ENCODE measurements at regions not wholly inside any gene's neighbourhood (a gene's known extent, or its start where the extent isn't known, plus 50 kb on each side); places are given as distances from the start of the nearest gene placed in this dataset.

GRCh38 chr6:14222956-14223355, 105.4 kb downstream of the CD83 start:
- TF ChIP-seq, protein P1, sequence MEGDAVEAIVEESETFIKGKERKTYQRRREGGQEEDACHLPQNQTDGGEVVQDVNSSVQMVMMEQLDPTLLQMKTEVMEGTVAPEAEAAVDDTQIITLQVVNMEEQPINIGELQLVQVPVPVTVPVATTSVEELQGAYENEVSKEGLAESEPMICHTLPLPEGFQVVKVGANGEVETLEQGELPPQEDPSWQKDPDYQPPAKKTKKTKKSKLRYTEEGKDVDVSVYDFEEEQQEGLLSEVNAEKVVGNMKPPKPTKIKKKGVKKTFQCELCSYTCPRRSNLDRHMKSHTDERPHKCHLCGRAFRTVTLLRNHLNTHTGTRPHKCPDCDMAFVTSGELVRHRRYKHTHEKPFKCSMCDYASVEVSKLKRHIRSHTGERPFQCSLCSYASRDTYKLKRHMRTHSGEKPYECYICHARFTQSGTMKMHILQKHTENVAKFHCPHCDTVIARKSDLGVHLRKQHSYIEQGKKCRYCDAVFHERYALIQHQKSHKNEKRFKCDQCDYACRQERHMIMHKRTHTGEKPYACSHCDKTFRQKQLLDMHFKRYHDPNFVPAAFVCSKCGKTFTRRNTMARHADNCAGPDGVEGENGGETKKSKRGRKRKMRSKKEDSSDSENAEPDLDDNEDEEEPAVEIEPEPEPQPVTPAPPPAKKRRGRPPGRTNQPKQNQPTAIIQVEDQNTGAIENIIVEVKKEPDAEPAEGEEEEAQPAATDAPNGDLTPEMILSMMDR (IDR thresholded peaks at IDR 0.05; ENCODE audit: low read depth, low read length): no peak
- no peak for DNase-seq (ENCODE audit: low read depth, low spot score)
- in situ Hi-C loops (cut with HindIII; ENCODE audit: low sequenced_read_pairs): no loop called here
- no peak overlapping the region for H3K4me3 ChIP-seq (ENCODE audit: low read depth, low read length)

- TF ChIP-seq, protein P1 (IDR thresholded peaks at IDR 0.05; ENCODE audit: low read depth, low read length): no peak
- no peak overlapping the region for H3K4me3 ChIP-seq (ENCODE audit: low read depth, low read length)
- in situ Hi-C loops (cut with HindIII; ENCODE audit: low sequenced_read_pairs): no loop called here
- DNase-seq (ENCODE audit: low read depth, low spot score): no peak
These were observed 107.0 kb downstream of the CD83 start for GRCh38 chr6:14224359-14225103.

GRCh38 chr6:14226051-14226660, 108.6 kb downstream of the CD83 start:
- H3K4me3 ChIP-seq (ENCODE audit: low read depth, low read length): no peak overlapping the region
- TF ChIP-seq, protein P1 (IDR thresholded peaks at IDR 0.05; ENCODE audit: low read depth, low read length): no peak
- in situ Hi-C loops (cut with HindIII; ENCODE audit: low sequenced_read_pairs): no loop called here
- no peak for DNase-seq (ENCODE audit: low read depth, low spot score)

- no peak overlapping the region for H3K4me3 ChIP-seq (ENCODE audit: low read depth, low read length)
- in situ Hi-C loops (cut with HindIII; ENCODE audit: low sequenced_read_pairs): no loop called here
- TF ChIP-seq, protein P1 (IDR thresholded peaks at IDR 0.05; ENCODE audit: low read depth, low read length): no peak
- peak; percentile 13 for DNase-seq (ENCODE audit: low read depth, low spot score)
These were observed 111.0 kb downstream of the CD83 start for GRCh38 chr6:14228571-14228970.

GRCh38 chr6:14231071-14231483, 113.5 kb downstream of the CD83 start:
- TF ChIP-seq, protein P1 (IDR thresholded peaks at IDR 0.05; ENCODE audit: low read depth, low read length): no peak
- in situ Hi-C loops (cut with HindIII; ENCODE audit: low sequenced_read_pairs): no loop called here
- no peak overlapping the region for H3K4me3 ChIP-seq (ENCODE audit: low read depth, low read length)
- DNase-seq (ENCODE audit: low read depth, low spot score): no peak

DNA sequence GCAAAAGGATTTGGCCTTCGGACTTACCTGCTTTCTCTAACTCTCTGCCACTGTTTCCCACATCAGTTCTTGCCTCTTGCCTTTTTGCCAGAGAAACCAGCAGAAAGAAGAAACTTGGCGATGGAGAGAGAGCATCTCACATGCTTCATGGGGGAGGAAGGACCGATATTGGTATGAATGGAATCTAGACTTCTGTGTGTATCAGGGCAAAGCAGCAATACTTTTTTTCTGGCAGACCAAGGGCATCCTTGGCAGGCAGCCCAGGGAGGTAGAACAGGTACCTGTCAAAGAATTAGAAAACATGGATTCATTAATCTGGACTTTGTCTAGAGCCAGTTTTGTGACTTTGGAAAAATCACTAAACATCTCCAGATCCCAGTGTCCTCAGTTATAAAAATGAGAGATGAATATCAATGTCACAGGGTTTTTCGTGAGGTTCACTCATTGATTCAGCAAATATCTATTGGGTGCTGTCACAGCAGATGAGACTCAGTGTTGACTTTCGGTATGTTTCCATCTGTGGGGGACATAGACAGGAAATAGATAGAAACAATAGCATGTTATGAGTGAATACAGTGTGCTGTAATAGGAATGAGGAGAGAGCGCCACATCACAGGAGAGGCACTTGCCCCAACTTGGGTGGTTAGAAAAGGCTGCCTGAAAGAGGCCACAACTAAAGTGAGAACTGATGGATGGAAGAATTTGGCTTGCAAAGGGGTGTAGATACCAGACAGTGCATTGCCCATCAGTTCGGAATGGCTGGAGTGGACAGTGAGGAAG, 114.1 kb downstream of the CD83 start:
- TF ChIP-seq, protein P1 (IDR thresholded peaks at IDR 0.05; ENCODE audit: low read depth, low read length): no peak
- DNase-seq (ENCODE audit: low read depth, low spot score): no peak
- H3K4me3 ChIP-seq (ENCODE audit: low read depth, low read length): no peak overlapping the region
- in situ Hi-C loops (cut with HindIII; ENCODE audit: low sequenced_read_pairs): no loop called here

Measured in astrocyte of the spinal cord (primary cell).